HepG2 (cell line): ENCODE measurements at regions not wholly inside any gene's neighbourhood (a gene's known extent, or its start where the extent isn't known, plus 50 kb on each side); places are given as distances from the start of the nearest gene placed in this dataset.

Source experiments
- ATAC-seq: fragments of 200-7000 bp; cut with Tn5 transposase; 3 replicates; pipeline ENCODE4 v1.9.1; 2020; ENCODE audit warnings: mild to moderate bottlenecking, moderate library complexity
- BruUV-seq: library from RNA; stranded (reverse); fragments of 400-500 nt; replicated peaks from 2 replicates; lab custom pipeline; 2021; lab: Mats Ljungman, UMichigan
- CTCF ChIA-PET: fragments of 300-600 bp; formaldehyde crosslinking; extraction: SDS; loops from one replicate; lab custom pipeline; 2021; ENCODE audit warnings: low total read pairs, inconsistent platforms, low intra/inter-chr PET ratio; lab: Yijun Ruan, JAX
- POLR2A ChIA-PET: fragments of 350-600 bp; sonication (Branson Sonifier 250); formaldehyde crosslinking; loops from one replicate; lab custom pipeline; 2020; ENCODE audit warnings: antibody characterized with exemption, inconsistent platforms; lab: Yijun Ruan, JAX
- DNase-seq: peaks from one replicate; pipeline ENCODE4 v3.0.0-alpha.2; 2015; ENCODE audit warnings: low spot score
- FAIRE-seq: peaks from 3 replicates; lab custom pipeline; 2011; peaks lifted over from hg19 to GRCh38; lab: Jason Lieb, UNC
- H2AFZ ChIP-seq: one replicate; pipeline ENCODE4 v1.6.1; 2011; ENCODE audit warnings: low read length, inconsistent platforms
- H3K27ac ChIP-seq: fragments of 300-600 bp; 3 replicates; pipeline ENCODE4 v1.8.0; 2011; ENCODE audit warnings: mixed run types, mild to moderate bottlenecking, mixed read lengths, low read length, inconsistent platforms; ENCODE audit not compliant: insufficient read depth; ENCODE audit errors: extremely low read length
- H3K27me3 ChIP-seq, 2 experiments: fragments of 200-600 bp in 1 of 2; 2 replicates in 1 of 2; 3 replicates in 1 of 2; pipeline versions ENCODE4 v1.6.0 to v1.8.0; 2011; ENCODE audit warnings: low read length in 2 of 2, mild to moderate bottlenecking in 2 of 2, moderate library complexity in 2 of 2, inconsistent platforms in 1 of 2; ENCODE audit not compliant: insufficient read depth in 2 of 2, control insufficient read depth in 1 of 2
- H3K36me3 ChIP-seq, 2 experiments: fragments of 200-600 bp in 1 of 2; replicated peaks in 1 of 2; 2 replicates in 1 of 2; 3 replicates in 1 of 2; pipeline versions ENCODE4 v1.5.1 to v1.8.0; 2011; ENCODE audit warnings: low read length in 2 of 2, inconsistent platforms in 1 of 2; ENCODE audit not compliant: insufficient read depth in 2 of 2, control insufficient read depth in 1 of 2
- H3K4me1 ChIP-seq: 2 replicates; pipeline ENCODE4 v1.5.1; 2012; ENCODE audit warnings: low read length, inconsistent platforms; ENCODE audit not compliant: insufficient read depth
- H3K4me2 ChIP-seq: 2 replicates; pipeline ENCODE4 v1.6.0; 2011; ENCODE audit warnings: low read depth, low read length, inconsistent platforms
- H3K4me3 ChIP-seq, 3 experiments: fragments of 200-600 bp in 1 of 3; sonication (generic), shearing (Covaris generic) in 1 of 3; replicated peaks in 1 of 3; 2 replicates each; pipeline ENCODE4 v1.5.1; 2011 to 2016; ENCODE audit warnings: low read length in 3 of 3, inconsistent platforms in 2 of 3, low read depth in 2 of 3, mild to moderate bottlenecking in 2 of 3, control low read depth in 1 of 3, mixed read lengths in 1 of 3; ENCODE audit not compliant: insufficient read depth in 1 of 3
- H3K79me2 ChIP-seq: one replicate; pipeline ENCODE4 v1.6.1; 2011; ENCODE audit warnings: low read length, inconsistent platforms; ENCODE audit not compliant: insufficient read depth
- H3K9ac ChIP-seq: 2 replicates; pipeline ENCODE4 v1.6.0; 2011; ENCODE audit warnings: mild to moderate bottlenecking, low read depth, low read length, inconsistent platforms; ENCODE audit not compliant: insufficient read depth
- H3K9me3 ChIP-seq: 2 replicates; pipeline ENCODE4 v1.5.1; 2012; ENCODE audit warnings: mild to moderate bottlenecking, low read length
- H4K20me1 ChIP-seq: 2 replicates; pipeline ENCODE4 v1.6.0; 2011; ENCODE audit warnings: inconsistent platforms, mild to moderate bottlenecking, low read length, moderate library complexity; ENCODE audit not compliant: insufficient read depth
- AGO1 ChIP-seq: fragments of 200-400 bp; formaldehyde crosslinking; IDR thresholded peaks from 2 replicates; pipeline ENCODE4 v1.6.1; 2017; ENCODE audit warnings: mild to moderate bottlenecking, low read depth, low read length, moderate library complexity; ENCODE audit not compliant: poor library complexity, severe bottlenecking
- GATAD1 ChIP-seq: IDR thresholded peaks from 2 replicates; pipeline ENCODE4 v1.6.1; 2016; ENCODE audit warnings: missing genetic modification reagents, missing compliant biosample characterization
- HDAC6 ChIP-seq: fragments of 200-600 bp; sonication (generic); IDR thresholded peaks from 2 replicates; pipeline ENCODE4 v1.7.0; 2017; ENCODE audit warnings: mild to moderate bottlenecking, antibody characterized with exemption, low read length, low read depth
- ZBTB2 ChIP-seq: sonication (generic); formaldehyde crosslinking; IDR thresholded peaks from 2 replicates; pipeline ENCODE4 v1.8.0; 2022; ENCODE audit warnings: low read depth, missing genetic modification reagents
- ZNF446 ChIP-seq: sonication (generic); formaldehyde crosslinking; IDR thresholded peaks from 2 replicates; pipeline ENCODE4 v1.5.0; 2020; ENCODE audit warnings: mild to moderate bottlenecking, missing genetic modification reagents
- WGBS: methylation state at CpG from one replicate; pipeline ENCODE4 v1.1.6; 2017; ENCODE audit warnings: low lambda C conversion rate; 5-methylcytosine and 5-hydroxymethylcytosine counted together
- in situ Hi-C: cut with HindIII; loops from 2 replicates; pipeline ENCODE4 v1.10.0; 2017; ENCODE audit warnings: low pct_unique_long_range_greater_than_20kb; ENCODE audit not compliant: extremely low pct_ligation_motif_present
- intact Hi-C: fragments of 100-400 bp; cut with micrococcal nuclease; formaldehyde crosslinking; loops from one replicate; pipeline ENCODE4 v1.10.0; 2022; ENCODE audit not compliant: unreplicated experiment

- DNase-seq (no peak), ATAC-seq (no peak), FAIRE-seq (no peak)
- Histone ChIP-seq H3K4me2 (no peak overlapping the region), H3K4me1 (no peaks in the 10 kb centered on the region), H3K36me3 (no peaks in the 10 kb centered on the region), H3K9me3 (no peaks in the 10 kb centered on the region), H3K9ac (no peak overlapping the region), H2AFZ (no peak overlapping the region), H3K27ac (no peak overlapping the region), H3K79me2 (no peaks in the 10 kb centered on the region), H4K20me1 (no peaks in the 10 kb centered on the region), H3K4me3 (no peak overlapping the region), H3K27me3 (peaks cover 1 to 8% of the 10 kb centered on the region in 2 experiments; a peak in 4 of 5 replicates)
- WGBS = 2% methylated on average over 9 of the region's 10 CpGs
- no peak for TF ChIP-seq AGO1
- no peak for TF ChIP-seq ZNF446 (CRISPR knock-in tag)
- TF ChIP-seq GATAD1 (CRISPR knock-in tag) = no peak
- no peak for TF ChIP-seq ZBTB2 (CRISPR knock-in tag)
- TF ChIP-seq HDAC6 = no peak
- ChIA-PET POLR2A (no interaction called here), CTCF (no interaction called here)
- intact Hi-C loops (no loop called here), in situ Hi-C loops (no loop called here)
- BruUV-seq = no TSS peak
These were observed 88.7 kb upstream of the ADPGK start for GRCh38 chr15:72872066-72872845.
